ENCODE measurements at regions not wholly inside any gene's neighbourhood (a gene's known extent, or its start where the extent isn't known, plus 50 kb on each side); places are given as distances from the start of the nearest gene placed in this dataset.

- Histone ChIP-seq H2AFZ (ENCODE audit: low read length) (no peak overlapping the region), H4K20me1 (ENCODE audit: insufficient read depth, low read depth, low read length) (no peaks in the 10 kb centered on the region), H3K4me2 (ENCODE audit: low read depth, low read length, poor library complexity, severe bottlenecking) (no peak overlapping the region), H3K27ac (ENCODE audit: low read length) (no peak overlapping the region), H3K9ac (ENCODE audit: low read length) (no peak overlapping the region), H3K36me3 (ENCODE audit: insufficient read depth, low read length) (no peaks in the 10 kb centered on the region), H3K4me1 (ENCODE audit: low read length) (no peaks in the 10 kb centered on the region), H3K79me2 (ENCODE audit: low read length) (no peaks in the 10 kb centered on the region), H3K9me3 (ENCODE audit: low read length) (no peaks in the 10 kb centered on the region), H3K27me3 (ENCODE audit: low read length) (no peaks in the 10 kb centered on the region), H3K9me2 (replicated peaks; ENCODE audit: insufficient read depth, low read length) (no peaks in the 10 kb centered on the region), H3K4me3 (ENCODE audit: low read length) (no peak overlapping the region)
- no peak for DNase-seq
Measured at GRCh38 chr16:65788434-65789140, 577.9 kb upstream of the CDH5 start.

- no peaks in the 10 kb centered on the region for H3K27me3 ChIP-seq (ENCODE audit: low read length)
- no peaks in the 10 kb centered on the region for H3K79me2 ChIP-seq (ENCODE audit: low read length)
- H3K9me2 ChIP-seq (replicated peaks; ENCODE audit: insufficient read depth, low read length): no peaks in the 10 kb centered on the region
- no peaks in the 10 kb centered on the region for H3K4me1 ChIP-seq (ENCODE audit: low read length)
- no peak overlapping the region for H2AFZ ChIP-seq (ENCODE audit: low read length)
- no peaks in the 10 kb centered on the region for H4K20me1 ChIP-seq (ENCODE audit: insufficient read depth, low read depth, low read length)
- no peak overlapping the region for H3K27ac ChIP-seq (ENCODE audit: low read length)
- no peak overlapping the region for H3K9ac ChIP-seq (ENCODE audit: low read length)
- no peaks in the 10 kb centered on the region for H3K9me3 ChIP-seq (ENCODE audit: low read length)
- no peaks in the 10 kb centered on the region for H3K36me3 ChIP-seq (ENCODE audit: insufficient read depth, low read length)
- H3K4me2 ChIP-seq (ENCODE audit: low read depth, low read length, poor library complexity, severe bottlenecking): no peak overlapping the region
- H3K4me3 ChIP-seq (ENCODE audit: low read length): no peak overlapping the region
- no peak for DNase-seq
Measured at GRCh38 chr16:65787921-65788320, 578.6 kb upstream of the CDH5 start.

GRCh38 chr16:65786916-65787315 lies 579.6 kb upstream of the CDH5 start:
- no peak overlapping the region for H3K27ac ChIP-seq (ENCODE audit: low read length)
- H3K4me2 ChIP-seq (ENCODE audit: low read depth, low read length, poor library complexity, severe bottlenecking): no peak overlapping the region
- no peak overlapping the region for H3K4me3 ChIP-seq (ENCODE audit: low read length)

GRCh38 chr16:65783709-65784474 lies 582.6 kb upstream of the CDH5 start:
- no peak for DNase-seq

More at GRCh38 chr16:65786916-65787315, 579.6 kb upstream of the CDH5 start:
- H3K9me2 ChIP-seq (replicated peaks; ENCODE audit: insufficient read depth, low read length): no peaks in the 10 kb centered on the region
- no peaks in the 10 kb centered on the region for H4K20me1 ChIP-seq (ENCODE audit: insufficient read depth, low read depth, low read length)
- DNase-seq: no peak
- no peak overlapping the region for H3K9ac ChIP-seq (ENCODE audit: low read length)
- no peaks in the 10 kb centered on the region for H3K27me3 ChIP-seq (ENCODE audit: low read length)
- no peaks in the 10 kb centered on the region for H3K4me1 ChIP-seq (ENCODE audit: low read length)
- H3K9me3 ChIP-seq (ENCODE audit: low read length): no peaks in the 10 kb centered on the region
- no peaks in the 10 kb centered on the region for H3K79me2 ChIP-seq (ENCODE audit: low read length)
- H3K36me3 ChIP-seq (ENCODE audit: insufficient read depth, low read length): no peaks in the 10 kb centered on the region
- H2AFZ ChIP-seq (ENCODE audit: low read length): no peak overlapping the region

GRCh38 chr16:65782611-65783600 lies 583.6 kb upstream of the CDH5 start:
- no peak for DNase-seq
- Histone ChIP-seq H3K4me2 (ENCODE audit: low read depth, low read length, poor library complexity, severe bottlenecking) (no peak overlapping the region), H3K79me2 (ENCODE audit: low read length) (no peaks in the 10 kb centered on the region), H3K4me3 (ENCODE audit: low read length) (no peak overlapping the region), H3K9me3 (ENCODE audit: low read length) (no peaks in the 10 kb centered on the region), H4K20me1 (ENCODE audit: insufficient read depth, low read depth, low read length) (no peaks in the 10 kb centered on the region), H3K36me3 (ENCODE audit: insufficient read depth, low read length) (no peaks in the 10 kb centered on the region), H3K4me1 (ENCODE audit: low read length) (no peaks in the 10 kb centered on the region), H3K27ac (ENCODE audit: low read length) (no peak overlapping the region), H3K9ac (ENCODE audit: low read length) (no peak overlapping the region), H3K9me2 (replicated peaks; ENCODE audit: insufficient read depth, low read length) (no peaks in the 10 kb centered on the region), H2AFZ (ENCODE audit: low read length) (no peak overlapping the region), H3K27me3 (ENCODE audit: low read length) (no peaks in the 10 kb centered on the region)

More at GRCh38 chr16:65783709-65784474, 582.6 kb upstream of the CDH5 start:
- no peaks in the 10 kb centered on the region for H3K9me2 ChIP-seq (replicated peaks; ENCODE audit: insufficient read depth, low read length)
- H3K27me3 ChIP-seq (ENCODE audit: low read length): no peaks in the 10 kb centered on the region
- H3K79me2 ChIP-seq (ENCODE audit: low read length): no peaks in the 10 kb centered on the region
- no peak overlapping the region for H3K9ac ChIP-seq (ENCODE audit: low read length)
- no peaks in the 10 kb centered on the region for H4K20me1 ChIP-seq (ENCODE audit: insufficient read depth, low read depth, low read length)
- H2AFZ ChIP-seq (ENCODE audit: low read length): no peak overlapping the region
- H3K36me3 ChIP-seq (ENCODE audit: insufficient read depth, low read length): no peaks in the 10 kb centered on the region
- H3K4me2 ChIP-seq (ENCODE audit: low read depth, low read length, poor library complexity, severe bottlenecking): no peak overlapping the region
- no peak overlapping the region for H3K27ac ChIP-seq (ENCODE audit: low read length)
- H3K4me1 ChIP-seq (ENCODE audit: low read length): no peaks in the 10 kb centered on the region
- H3K4me3 ChIP-seq (ENCODE audit: low read length): no peak overlapping the region
- no peaks in the 10 kb centered on the region for H3K9me3 ChIP-seq (ENCODE audit: low read length)

- Histone ChIP-seq H3K79me2 (ENCODE audit: low read length) (no peaks in the 10 kb centered on the region), H3K4me2 (ENCODE audit: low read depth, low read length, poor library complexity, severe bottlenecking) (no peak overlapping the region), H3K9me2 (replicated peaks; ENCODE audit: insufficient read depth, low read length) (no peaks in the 10 kb centered on the region), H3K27me3 (ENCODE audit: low read length) (no peaks in the 10 kb centered on the region), H3K4me1 (ENCODE audit: low read length) (no peaks in the 10 kb centered on the region), H4K20me1 (ENCODE audit: insufficient read depth, low read depth, low read length) (no peaks in the 10 kb centered on the region), H3K9me3 (ENCODE audit: low read length) (no peaks in the 10 kb centered on the region), H3K9ac (ENCODE audit: low read length) (no peak overlapping the region), H3K27ac (ENCODE audit: low read length) (no peak overlapping the region), H2AFZ (ENCODE audit: low read length) (no peak overlapping the region), H3K36me3 (ENCODE audit: insufficient read depth, low read length) (no peaks in the 10 kb centered on the region), H3K4me3 (ENCODE audit: low read length) (no peak overlapping the region)
- no peak for DNase-seq
Measured at GRCh38 chr16:65781855-65782254, 584.6 kb upstream of the CDH5 start.

- H3K9ac ChIP-seq (ENCODE audit: low read length): no peak overlapping the region
- no peaks in the 10 kb centered on the region for H3K9me3 ChIP-seq (ENCODE audit: low read length)
- no peak overlapping the region for H3K27ac ChIP-seq (ENCODE audit: low read length)
- H3K4me2 ChIP-seq (ENCODE audit: low read depth, low read length, poor library complexity, severe bottlenecking): no peak overlapping the region
- H3K9me2 ChIP-seq (replicated peaks; ENCODE audit: insufficient read depth, low read length): no peaks in the 10 kb centered on the region
- H4K20me1 ChIP-seq (ENCODE audit: insufficient read depth, low read depth, low read length): no peaks in the 10 kb centered on the region
- no peak overlapping the region for H2AFZ ChIP-seq (ENCODE audit: low read length)
- no peaks in the 10 kb centered on the region for H3K4me1 ChIP-seq (ENCODE audit: low read length)
- H3K79me2 ChIP-seq (ENCODE audit: low read length): no peaks in the 10 kb centered on the region
- H3K4me3 ChIP-seq (ENCODE audit: low read length): no peak overlapping the region
- H3K27me3 ChIP-seq (ENCODE audit: low read length): no peaks in the 10 kb centered on the region
- H3K36me3 ChIP-seq (ENCODE audit: insufficient read depth, low read length): no peaks in the 10 kb centered on the region
- no peak for DNase-seq
Measured at GRCh38 chr16:65781363-65781762, 585.1 kb upstream of the CDH5 start.

GRCh38 chr16:65779201-65779600 lies 587.3 kb upstream of the CDH5 start:
- H3K79me2 ChIP-seq (ENCODE audit: low read length): no peaks in the 10 kb centered on the region
- no peak for DNase-seq

More at GRCh38 chr16:65779201-65779600, 587.3 kb upstream of the CDH5 start:
- Histone ChIP-seq H3K27ac (ENCODE audit: low read length) (no peak overlapping the region), H3K4me2 (ENCODE audit: low read depth, low read length, poor library complexity, severe bottlenecking) (no peak overlapping the region), H3K9me3 (ENCODE audit: low read length) (no peaks in the 10 kb centered on the region), H3K4me3 (ENCODE audit: low read length) (no peak overlapping the region), H3K9me2 (replicated peaks; ENCODE audit: insufficient read depth, low read length) (no peaks in the 10 kb centered on the region), H3K4me1 (ENCODE audit: low read length) (no peaks in the 10 kb centered on the region), H3K9ac (ENCODE audit: low read length) (no peak overlapping the region), H2AFZ (ENCODE audit: low read length) (no peak overlapping the region), H3K27me3 (ENCODE audit: low read length) (no peaks in the 10 kb centered on the region), H3K36me3 (ENCODE audit: insufficient read depth, low read length) (no peaks in the 10 kb centered on the region), H4K20me1 (ENCODE audit: insufficient read depth, low read depth, low read length) (no peaks in the 10 kb centered on the region)

All from Karpas-422 (cell line).